Adipocyte (in vitro differentiated cells): ENCODE measurements at regions not wholly inside any gene's neighbourhood (a gene's known extent, or its start where the extent isn't known, plus 50 kb on each side); places are given as distances from the start of the nearest gene placed in this dataset.
"Not testable (repeated sequence)": the region's sequence is repeated elsewhere in the genome, so short reads cannot be mapped to it uniquely, and the experiment has no call there.

Experiments used
- DNase-seq: peaks from one replicate; pipeline ENCODE4 v3.0.0-alpha.2; 2015; ENCODE audit warnings: low read depth
- H3K27me3 ChIP-seq: replicated peaks from 2 replicates; pipeline ENCODE4 v1.7.0; 2013; ENCODE audit warnings: mild to moderate bottlenecking, low read length, moderate library complexity; ENCODE audit not compliant: control insufficient read depth, insufficient read depth
- H3K36me3 ChIP-seq: 2 replicates; pipeline ENCODE4 v1.7.0; 2013; ENCODE audit warnings: low read length, mild to moderate bottlenecking, moderate library complexity; ENCODE audit not compliant: control insufficient read depth, insufficient read depth, severe bottlenecking
- H3K4me1 ChIP-seq: 2 replicates; pipeline ENCODE4 v1.7.0; 2013; ENCODE audit warnings: mild to moderate bottlenecking, low read length, moderate library complexity; ENCODE audit not compliant: control insufficient read depth, insufficient read depth
- H3K4me3 ChIP-seq: 2 replicates; pipeline ENCODE4 v1.7.0; 2013; ENCODE audit warnings: mild to moderate bottlenecking, low read length, moderate library complexity
- H3K9ac ChIP-seq: 2 replicates; pipeline ENCODE4 v1.7.0; 2013; ENCODE audit warnings: mild to moderate bottlenecking, low read length, moderate library complexity
- H3K9me3 ChIP-seq: 2 replicates; pipeline ENCODE4 v1.7.0; 2013; ENCODE audit warnings: mild to moderate bottlenecking, low read length, moderate library complexity; ENCODE audit not compliant: control insufficient read depth

DNA sequence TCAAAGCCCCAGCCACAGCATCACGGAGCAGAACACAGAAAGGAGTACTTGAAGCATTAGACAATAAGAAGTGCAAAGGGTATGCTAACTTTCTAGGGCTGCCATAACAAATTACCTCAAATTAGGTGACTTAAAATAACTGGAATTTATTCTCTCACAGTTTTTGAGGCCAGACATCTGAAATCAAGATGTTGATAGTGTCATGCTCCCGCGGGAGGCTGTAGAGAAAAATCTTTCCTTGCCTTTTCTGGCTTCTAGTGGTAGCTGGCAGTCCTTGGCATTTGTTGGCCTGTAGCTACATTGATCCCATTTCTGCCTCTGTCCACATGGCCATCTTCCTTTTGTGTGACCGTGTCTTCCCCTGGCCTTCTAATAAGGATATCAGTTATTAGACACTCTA is 51.9 kb upstream of the SPDL1 start:
- no peak for DNase-seq
- Histone ChIP-seq H3K4me3 (no peak overlapping the region), H3K9me3 (no peaks in the 10 kb centered on the region), H3K4me1 (peaks cover 39% of the 10 kb centered on the region), H3K36me3 (no peaks in the 10 kb centered on the region), H3K27me3 (no peaks in the 10 kb centered on the region), H3K9ac (no peak overlapping the region)

DNA sequence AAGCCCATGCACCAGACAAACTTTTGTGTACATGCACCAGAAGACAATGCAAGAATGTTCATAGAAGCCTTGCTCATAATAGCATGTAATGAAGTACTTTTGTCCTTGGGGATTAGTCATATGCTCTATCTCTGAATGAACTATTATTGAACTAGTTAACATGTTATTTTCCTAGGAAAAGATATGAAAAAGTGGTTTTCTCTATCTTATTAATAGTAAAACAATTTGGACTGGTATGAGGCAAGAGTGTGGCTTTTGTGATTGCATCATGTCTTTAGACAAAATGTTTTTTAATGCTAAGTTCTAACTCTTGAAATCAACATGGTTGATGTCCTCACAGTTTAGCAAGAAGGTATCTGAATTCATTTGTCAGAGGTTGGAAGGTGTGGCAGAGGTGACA is 55.7 kb upstream of the SPDL1 start:
- Histone ChIP-seq H3K9me3 (no peaks in the 10 kb centered on the region), H3K4me1 (peaks cover 15% of the 10 kb centered on the region), H3K27me3 (no peaks in the 10 kb centered on the region), H3K4me3 (no peak overlapping the region), H3K36me3 (no peaks in the 10 kb centered on the region), H3K9ac (no peak overlapping the region)
- peak; percentile 76 for DNase-seq

DNA sequence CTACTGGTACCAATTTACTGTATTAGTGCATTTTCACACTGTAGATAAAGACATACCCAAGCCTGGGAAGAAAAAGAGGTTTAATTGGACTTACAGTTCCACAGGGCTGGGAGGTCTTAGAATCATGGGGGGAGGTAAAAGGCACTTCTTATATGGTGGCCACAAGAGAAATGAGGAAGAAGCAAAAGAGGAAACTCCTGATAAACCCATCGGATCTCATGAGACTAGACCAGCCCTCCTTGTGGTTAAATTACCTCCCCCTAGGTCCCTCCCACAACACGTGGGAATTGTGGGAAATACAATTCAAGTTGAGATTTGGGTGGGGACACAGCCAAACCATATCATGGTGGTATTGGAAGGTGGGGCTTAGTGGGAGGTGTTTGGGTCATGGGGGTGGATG is 56.5 kb upstream of the SPDL1 start:
- Histone ChIP-seq H3K9ac (no peak overlapping the region), H3K36me3 (no peaks in the 10 kb centered on the region), H3K9me3 (no peaks in the 10 kb centered on the region), H3K27me3 (no peaks in the 10 kb centered on the region), H3K4me3 (no peak overlapping the region), H3K4me1 (peaks cover 17% of the 10 kb centered on the region)
- no peak for DNase-seq

DNA sequence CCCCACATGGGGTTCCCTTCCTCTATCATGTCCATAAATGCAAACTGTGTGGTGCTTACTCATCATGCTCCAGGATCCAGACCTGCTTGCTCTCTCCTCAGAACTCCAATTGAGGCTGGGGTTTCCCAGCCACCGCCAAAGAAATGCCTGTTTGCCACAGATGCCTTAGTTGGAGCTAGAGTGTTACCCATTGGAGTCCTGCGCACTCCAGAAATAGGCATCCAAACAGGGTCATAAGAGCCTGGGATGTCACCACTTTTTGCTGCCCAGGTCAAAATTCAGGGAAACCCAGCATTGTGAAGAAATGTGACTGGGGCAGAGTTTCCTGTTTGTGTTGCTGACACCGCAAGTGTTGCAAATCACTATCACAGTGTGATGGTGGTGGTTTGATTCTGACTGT is 60.7 kb upstream of the SPDL1 start:
- no peaks in the 10 kb centered on the region for H3K27me3 ChIP-seq
- no peak for DNase-seq
- no peaks in the 10 kb centered on the region for H3K36me3 ChIP-seq
- H3K9ac ChIP-seq, result no peak overlapping the region
- peaks cover 18% of the 10 kb centered on the region for H3K4me1 ChIP-seq
- H3K4me3 ChIP-seq, result no peak overlapping the region
- H3K9me3 ChIP-seq, result peaks cover 2% of the 10 kb centered on the region

DNA sequence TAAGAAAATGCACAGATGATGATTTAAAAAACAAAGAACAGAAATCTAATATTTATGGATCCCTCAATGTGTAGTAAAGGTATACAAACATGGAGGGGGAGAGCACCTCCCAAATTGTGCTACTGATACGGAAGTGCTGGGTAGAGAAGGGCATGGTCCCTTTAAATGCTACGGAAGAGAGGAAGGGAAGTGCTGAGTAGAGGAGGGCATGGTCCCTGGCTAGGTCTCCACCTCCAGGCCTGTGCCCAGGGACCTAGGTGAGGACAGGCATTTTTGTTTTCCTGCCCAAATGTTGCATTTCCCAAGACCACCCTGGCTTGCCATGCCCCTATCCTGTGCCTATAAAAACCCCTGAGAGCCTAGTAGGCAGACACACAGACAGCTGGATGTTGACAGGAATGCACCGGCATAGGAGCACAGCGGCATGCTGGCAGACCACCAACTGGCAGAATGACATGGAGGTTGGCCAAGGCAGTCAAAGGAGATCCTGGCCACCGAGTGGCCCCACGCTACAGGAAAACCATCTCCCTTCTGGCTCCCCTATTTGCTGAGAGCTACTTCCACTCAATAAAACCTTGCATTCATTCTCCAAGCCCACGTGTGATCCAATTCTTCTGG is 62.1 kb upstream of the SPDL1 start:
- Histone ChIP-seq H3K9me3 (peaks cover 6% of the 10 kb centered on the region), H3K36me3 (no peaks in the 10 kb centered on the region), H3K4me1 (peaks cover 10% of the 10 kb centered on the region), H3K9ac (no peak overlapping the region), H3K4me3 (no peak overlapping the region), H3K27me3 (no peaks in the 10 kb centered on the region)
- DNase-seq, result no peak

DNA sequence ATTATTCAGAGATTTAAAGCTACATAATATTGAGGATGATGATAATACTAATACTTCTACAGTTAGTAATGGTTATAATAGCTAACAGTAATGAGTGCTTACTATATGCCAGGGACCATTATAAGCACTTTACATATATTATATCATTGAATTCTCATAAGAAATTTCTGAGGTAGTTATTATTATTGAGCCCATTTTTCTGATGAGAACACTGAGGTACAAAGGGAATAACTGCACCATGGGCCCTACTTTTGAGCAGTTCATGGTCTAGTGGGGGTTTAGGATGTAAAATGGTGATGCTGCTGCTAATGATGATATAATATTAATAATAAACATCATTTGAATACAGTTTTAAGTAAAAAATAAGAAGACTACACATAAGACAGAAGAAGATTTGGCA is 64.2 kb upstream of the SPDL1 start:
- H3K9ac ChIP-seq, result no peak overlapping the region
- H3K4me1 ChIP-seq, result peaks cover 10% of the 10 kb centered on the region
- no peaks in the 10 kb centered on the region for H3K36me3 ChIP-seq
- no peak overlapping the region for H3K4me3 ChIP-seq
- peaks cover 6% of the 10 kb centered on the region for H3K9me3 ChIP-seq
- DNase-seq, result no peak
- no peaks in the 10 kb centered on the region for H3K27me3 ChIP-seq

DNA sequence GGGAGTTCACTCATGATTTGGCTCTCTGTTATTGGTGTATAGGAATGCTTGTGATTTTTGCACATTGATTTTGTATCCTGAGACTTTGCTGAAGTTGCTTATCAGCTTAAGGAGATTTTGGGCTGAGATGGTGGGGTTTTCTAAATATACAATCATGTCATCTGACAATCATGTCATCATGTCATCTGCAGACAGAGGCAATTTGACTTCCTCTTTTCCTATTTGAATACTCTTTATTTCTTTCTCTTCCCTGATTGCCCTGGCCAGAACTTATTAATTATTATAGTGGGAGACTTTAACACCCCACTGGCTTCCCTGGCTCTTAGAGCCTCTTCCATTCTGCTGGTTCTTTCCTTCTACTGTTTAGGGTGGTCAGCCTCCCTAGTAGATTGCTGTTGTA is 64.8 kb upstream of the SPDL1 start:
- H3K36me3 ChIP-seq, H3K9me3 ChIP-seq, DNase-seq, H3K4me3 ChIP-seq, H3K27me3 ChIP-seq, H3K9ac ChIP-seq: not testable (repeated sequence)
- H3K4me1 ChIP-seq, result peaks cover 10% of the 10 kb centered on the region

DNA sequence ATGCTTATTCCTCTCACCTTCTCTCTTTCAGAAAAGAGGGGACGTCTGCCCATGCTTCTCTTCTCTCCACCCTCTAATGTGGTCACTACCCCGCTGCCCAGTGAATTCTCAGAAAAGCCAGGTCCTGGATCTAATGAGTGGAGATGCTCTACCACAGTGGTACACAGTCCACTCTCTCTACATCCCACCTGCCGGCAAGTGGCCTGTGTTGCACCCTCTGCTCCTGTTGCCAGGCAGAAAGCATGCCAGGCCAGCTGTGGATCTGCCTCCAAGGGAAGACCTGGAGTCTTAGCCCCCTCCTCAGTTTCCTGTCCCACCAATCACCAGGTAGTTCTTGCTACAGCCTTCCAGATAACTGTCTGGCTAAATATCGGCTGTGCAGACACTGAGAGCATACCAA is 71.2 kb upstream of the SPDL1 start:
- Histone ChIP-seq H3K4me3 (no peak overlapping the region), H3K27me3 (no peaks in the 10 kb centered on the region), H3K9me3 (no peaks in the 10 kb centered on the region), H3K4me1 (no peaks in the 10 kb centered on the region), H3K36me3 (no peaks in the 10 kb centered on the region), H3K9ac (no peak overlapping the region)
- DNase-seq, result no peak

DNA sequence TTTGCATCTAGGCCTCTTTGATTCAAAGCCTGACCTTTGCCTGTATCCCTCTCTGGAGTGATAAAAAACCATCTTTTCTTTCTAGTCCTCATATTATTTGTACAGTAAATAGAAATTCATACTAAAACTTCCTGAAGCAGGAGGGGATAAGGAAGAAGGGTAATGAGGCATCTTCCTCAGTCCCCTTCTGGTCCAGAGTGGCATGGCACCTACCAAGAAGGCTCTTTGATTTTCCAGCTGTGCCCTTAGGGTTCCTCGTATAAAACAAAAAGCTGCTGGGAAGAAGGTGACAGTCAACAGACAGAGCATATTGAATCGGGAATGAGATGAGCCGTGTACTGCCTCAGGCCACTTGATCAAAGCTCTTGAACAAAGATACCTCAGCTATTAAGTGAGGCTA is 71.9 kb upstream of the SPDL1 start:
- no peak for DNase-seq
- H3K4me3 ChIP-seq, result no peak overlapping the region
- no peak overlapping the region for H3K9ac ChIP-seq
- no peaks in the 10 kb centered on the region for H3K36me3 ChIP-seq
- H3K9me3 ChIP-seq, result no peaks in the 10 kb centered on the region
- H3K27me3 ChIP-seq, result no peaks in the 10 kb centered on the region
- H3K4me1 ChIP-seq, result no peaks in the 10 kb centered on the region

DNA sequence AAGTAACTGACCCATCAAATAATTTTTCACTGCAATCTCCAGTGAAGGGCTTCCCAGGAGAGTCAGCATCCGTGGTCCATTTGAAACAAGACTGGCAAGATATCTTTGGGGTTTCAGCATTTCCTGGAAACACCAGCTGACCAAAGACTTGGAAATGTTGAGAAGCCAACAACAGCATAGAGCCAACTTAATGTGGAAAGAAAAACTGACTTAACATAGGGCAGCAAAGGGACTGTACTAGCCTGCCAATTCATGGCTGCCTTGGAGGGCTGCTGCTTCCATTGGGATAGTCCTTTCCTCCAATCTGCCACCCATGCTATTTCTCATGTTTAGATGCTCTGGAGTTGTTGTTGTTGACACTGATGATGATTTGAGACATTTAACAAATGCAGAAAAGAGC is 76.5 kb upstream of the SPDL1 start:
- peaks cover 4% of the 10 kb centered on the region for H3K27me3 ChIP-seq
- H3K36me3 ChIP-seq, result no peaks in the 10 kb centered on the region
- no peak for DNase-seq
- H3K4me3 ChIP-seq, result no peak overlapping the region
- H3K9ac ChIP-seq, result no peak overlapping the region
- no peaks in the 10 kb centered on the region for H3K9me3 ChIP-seq
- no peaks in the 10 kb centered on the region for H3K4me1 ChIP-seq

DNA sequence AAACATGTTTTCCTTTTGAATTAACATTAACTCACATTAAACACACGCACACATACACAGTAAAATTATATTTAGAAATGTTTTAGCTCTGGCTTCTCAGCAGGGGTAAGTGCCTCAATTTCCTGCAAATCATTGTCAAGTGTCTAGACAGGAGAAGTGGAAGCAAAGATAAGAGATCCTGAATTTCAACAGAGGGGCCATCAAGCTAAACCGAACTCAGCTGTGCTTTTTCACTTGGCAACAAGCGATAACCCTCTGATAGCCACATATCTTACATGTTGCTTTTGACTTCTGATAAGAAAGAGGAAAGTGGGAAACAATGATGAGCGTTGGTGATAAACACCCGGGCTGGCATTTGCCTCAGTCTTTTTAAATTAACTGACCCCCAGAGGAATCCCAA is 79.7 kb upstream of the SPDL1 start:
- Histone ChIP-seq H3K4me3 (no peak overlapping the region), H3K27me3 (peaks cover 4% of the 10 kb centered on the region), H3K9me3 (no peaks in the 10 kb centered on the region), H3K9ac (no peak overlapping the region), H3K36me3 (no peaks in the 10 kb centered on the region), H3K4me1 (no peaks in the 10 kb centered on the region)
- DNase-seq, result no peak

DNA sequence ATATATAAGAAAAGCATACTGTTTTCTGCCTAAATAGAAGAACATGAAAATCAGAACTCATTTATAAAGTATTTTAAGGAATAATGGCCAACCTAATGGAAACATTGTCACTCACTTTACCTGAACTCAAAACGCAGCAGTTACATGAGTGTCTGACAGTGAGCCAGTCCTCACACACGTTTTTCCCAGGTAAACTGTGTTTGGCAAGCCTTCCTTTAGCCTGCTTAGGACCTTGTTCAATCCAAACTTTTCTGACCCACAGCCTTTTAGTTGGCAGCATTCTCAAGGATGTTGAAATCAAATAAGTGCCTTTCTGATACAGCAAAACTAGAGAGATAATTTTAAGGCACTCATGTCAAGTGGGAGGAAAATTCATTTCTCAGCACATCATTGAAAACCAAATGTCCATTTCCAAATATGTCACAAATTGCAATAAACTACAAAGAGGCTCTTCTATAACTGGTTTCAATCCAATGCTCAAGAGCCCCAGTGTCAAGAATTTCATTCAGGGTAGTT is 83.5 kb upstream of the SPDL1 start:
- H3K36me3 ChIP-seq, result no peaks in the 10 kb centered on the region
- no peaks in the 10 kb centered on the region for H3K9me3 ChIP-seq
- no peaks in the 10 kb centered on the region for H3K27me3 ChIP-seq
- no peak for DNase-seq
- H3K9ac ChIP-seq, result no peak overlapping the region
- no peak overlapping the region for H3K4me3 ChIP-seq
- peaks cover 4% of the 10 kb centered on the region for H3K4me1 ChIP-seq
